OCI-LY1 (cell line): ENCODE measurements at regions not wholly inside any gene's neighbourhood (a gene's known extent, or its start where the extent isn't known, plus 50 kb on each side); places are given as distances from the start of the nearest gene placed in this dataset.
A peak's percentile ranks its signal among the peaks of the same experiment; 100 is the strongest.

Experiments
- EZH2 ChIP-seq: fragments of 200-600 bp; sonication (generic), shearing (Covaris generic); IDR thresholded peaks from 2 replicates; pipeline ENCODE4 v1.8.0; 2017; ENCODE audit warnings: borderline replicate concordance, mixed run types, mild to moderate bottlenecking, antibody characterized with exemption, low read length, moderate library complexity, mixed read lengths
- TF ChIP-seq, protein P1 (sequence below): fragments of 200-600 bp; sonication (generic), shearing (Covaris generic); IDR thresholded peaks from 2 replicates; pipeline ENCODE4 v1.5.1; 2017; ENCODE audit warnings: mild to moderate bottlenecking, antibody characterized with exemption, low read length, moderate library complexity, mixed read lengths

GRCh38 chr6:9250852-9251251 lies 815.5 kb upstream of the SLC35B3 start:
- TF ChIP-seq, protein P1, sequence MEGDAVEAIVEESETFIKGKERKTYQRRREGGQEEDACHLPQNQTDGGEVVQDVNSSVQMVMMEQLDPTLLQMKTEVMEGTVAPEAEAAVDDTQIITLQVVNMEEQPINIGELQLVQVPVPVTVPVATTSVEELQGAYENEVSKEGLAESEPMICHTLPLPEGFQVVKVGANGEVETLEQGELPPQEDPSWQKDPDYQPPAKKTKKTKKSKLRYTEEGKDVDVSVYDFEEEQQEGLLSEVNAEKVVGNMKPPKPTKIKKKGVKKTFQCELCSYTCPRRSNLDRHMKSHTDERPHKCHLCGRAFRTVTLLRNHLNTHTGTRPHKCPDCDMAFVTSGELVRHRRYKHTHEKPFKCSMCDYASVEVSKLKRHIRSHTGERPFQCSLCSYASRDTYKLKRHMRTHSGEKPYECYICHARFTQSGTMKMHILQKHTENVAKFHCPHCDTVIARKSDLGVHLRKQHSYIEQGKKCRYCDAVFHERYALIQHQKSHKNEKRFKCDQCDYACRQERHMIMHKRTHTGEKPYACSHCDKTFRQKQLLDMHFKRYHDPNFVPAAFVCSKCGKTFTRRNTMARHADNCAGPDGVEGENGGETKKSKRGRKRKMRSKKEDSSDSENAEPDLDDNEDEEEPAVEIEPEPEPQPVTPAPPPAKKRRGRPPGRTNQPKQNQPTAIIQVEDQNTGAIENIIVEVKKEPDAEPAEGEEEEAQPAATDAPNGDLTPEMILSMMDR, result peak; percentile 54
- TF ChIP-seq EZH2, result no peak
